ENCODE measurements at regions not wholly inside any gene's neighbourhood (a gene's known extent, or its start where the extent isn't known, plus 50 kb on each side); places are given as distances from the start of the nearest gene placed in this dataset.

GRCh38 chr10:70960783-70961570 lies 72.6 kb upstream of the PCBD1 start:
- no peak for DNase-seq (ENCODE audit: low spot score)
- TF ChIP-seq POLR2A (IDR thresholded peaks at IDR 0.05) (no peak), CTCF (IDR thresholded peaks at IDR 0.05) (no peak), POLR2AphosphoS5 (IDR thresholded peaks at IDR 0.05) (no peak)
- intact Hi-C loops (cut with DNase I) = no loop called here
- Histone ChIP-seq H3K4me3 (no peak overlapping the region), H3K27me3 (replicated peaks; ENCODE audit: insufficient read depth) (no peaks in the 10 kb centered on the region), H3K4me1 (replicated peaks) (no peaks in the 10 kb centered on the region), H3K36me3 (no peaks in the 10 kb centered on the region), H3K27ac (no peak overlapping the region), H3K9me3 (no peaks in the 10 kb centered on the region)
- 78% methylated on average over 9 of the region's 9 CpGs for WGBS

- H3K4me3 ChIP-seq = no peak overlapping the region
- H3K4me1 ChIP-seq (replicated peaks) = no peaks in the 10 kb centered on the region
- H3K27ac ChIP-seq = no peak overlapping the region
- TF ChIP-seq CTCF (IDR thresholded peaks at IDR 0.05) (no peak), POLR2AphosphoS5 (IDR thresholded peaks at IDR 0.05) (no peak), POLR2A (IDR thresholded peaks at IDR 0.05) (no peak)
- no peak for DNase-seq (ENCODE audit: low spot score)
- intact Hi-C loops (cut with DNase I) = no loop called here
- no peaks in the 10 kb centered on the region for H3K36me3 ChIP-seq
- 94% methylated on average over 4 of the region's 4 CpGs for WGBS
- H3K27me3 ChIP-seq (replicated peaks; ENCODE audit: insufficient read depth) = no peaks in the 10 kb centered on the region
- H3K9me3 ChIP-seq = no peaks in the 10 kb centered on the region
These were observed 74.3 kb upstream of the PCBD1 start for GRCh38 chr10:70962686-70963085.

- intact Hi-C loops (cut with DNase I) = no loop called here
- WGBS = 85% methylated on average over 14 of the region's 14 CpGs
- no peak overlapping the region for H3K4me3 ChIP-seq
- H3K9me3 ChIP-seq = no peaks in the 10 kb centered on the region
- TF ChIP-seq CTCF (IDR thresholded peaks at IDR 0.05) (no peak), POLR2A (IDR thresholded peaks at IDR 0.05) (no peak), POLR2AphosphoS5 (IDR thresholded peaks at IDR 0.05) (no peak)
- no peaks in the 10 kb centered on the region for H3K4me1 ChIP-seq (replicated peaks)
- H3K27me3 ChIP-seq (replicated peaks; ENCODE audit: insufficient read depth) = no peaks in the 10 kb centered on the region
- H3K36me3 ChIP-seq = no peaks in the 10 kb centered on the region
- DNase-seq (ENCODE audit: low spot score) = no peak
- H3K27ac ChIP-seq = no peak overlapping the region
These were observed 74.9 kb upstream of the PCBD1 start for GRCh38 chr10:70963271-70963670.

GRCh38 chr10:70964245-70964644 lies 75.9 kb upstream of the PCBD1 start:
- WGBS = 70% methylated on average over 5 of the region's 5 CpGs
- no peak overlapping the region for H3K4me3 ChIP-seq
- H3K4me1 ChIP-seq (replicated peaks) = no peaks in the 10 kb centered on the region
- H3K27me3 ChIP-seq (replicated peaks; ENCODE audit: insufficient read depth) = no peaks in the 10 kb centered on the region
- no peaks in the 10 kb centered on the region for H3K36me3 ChIP-seq
- intact Hi-C loops (cut with DNase I) = no loop called here
- no peaks in the 10 kb centered on the region for H3K9me3 ChIP-seq
- DNase-seq (ENCODE audit: low spot score) = no peak
- TF ChIP-seq CTCF (IDR thresholded peaks at IDR 0.05) (no peak), POLR2AphosphoS5 (IDR thresholded peaks at IDR 0.05) (no peak), POLR2A (IDR thresholded peaks at IDR 0.05) (no peak)
- no peak overlapping the region for H3K27ac ChIP-seq

- intact Hi-C loops (cut with DNase I) = no loop called here
- no peak overlapping the region for H3K4me3 ChIP-seq
- no peaks in the 10 kb centered on the region for H3K27me3 ChIP-seq (replicated peaks; ENCODE audit: insufficient read depth)
- H3K27ac ChIP-seq = no peak overlapping the region
- DNase-seq (ENCODE audit: low spot score) = no peak
- H3K9me3 ChIP-seq = no peaks in the 10 kb centered on the region
- TF ChIP-seq POLR2A (IDR thresholded peaks at IDR 0.05) (no peak), POLR2AphosphoS5 (IDR thresholded peaks at IDR 0.05) (no peak), CTCF (IDR thresholded peaks at IDR 0.05) (no peak)
- no peaks in the 10 kb centered on the region for H3K4me1 ChIP-seq (replicated peaks)
- no peaks in the 10 kb centered on the region for H3K36me3 ChIP-seq
- 87% methylated on average over 8 of the region's 8 CpGs for WGBS
These were observed 76.5 kb upstream of the PCBD1 start for GRCh38 chr10:70964881-70965280.
